ENCODE measurements at regions not wholly inside any gene's neighbourhood (a gene's known extent, or its start where the extent isn't known, plus 50 kb on each side); places are given as distances from the start of the nearest gene placed in this dataset.
"Not testable (repeated sequence)": the region's sequence is repeated elsewhere in the genome, so short reads cannot be mapped to it uniquely, and the experiment has no call there.

GRCh38 chr3:145313751-145314150, 847.2 kb downstream of the PLOD2 start:
- Histone ChIP-seq H3K36me3 (ENCODE audit: control insufficient read depth, insufficient read depth, low read length) (no peaks in the 10 kb centered on the region), H3K27me3 (ENCODE audit: control insufficient read depth, insufficient read depth, low read length) (no peaks in the 10 kb centered on the region), H3K27ac (ENCODE audit: low read depth, low read length) (no peak overlapping the region), H3K4me3 (ENCODE audit: low read length) (no peak overlapping the region), H3K9ac (ENCODE audit: low read length) (no peak overlapping the region), H3K4me1 (ENCODE audit: control insufficient read depth, insufficient read depth, low read length) (no peaks in the 10 kb centered on the region)

GRCh38 chr3:145316253-145316652, 844.7 kb downstream of the PLOD2 start:
- H3K9ac ChIP-seq (ENCODE audit: low read length); H3K27me3 ChIP-seq (ENCODE audit: control insufficient read depth, insufficient read depth, low read length); H3K4me3 ChIP-seq (ENCODE audit: low read length); H3K4me1 ChIP-seq (ENCODE audit: control insufficient read depth, insufficient read depth, low read length); H3K36me3 ChIP-seq (ENCODE audit: control insufficient read depth, insufficient read depth, low read length); H3K27ac ChIP-seq (ENCODE audit: low read depth, low read length): not testable (repeated sequence)

- no peaks in the 10 kb centered on the region for H3K27me3 ChIP-seq (ENCODE audit: control insufficient read depth, insufficient read depth, low read length)
- no peak overlapping the region for H3K9ac ChIP-seq (ENCODE audit: low read length)
- no peaks in the 10 kb centered on the region for H3K4me1 ChIP-seq (ENCODE audit: control insufficient read depth, insufficient read depth, low read length)
- no peak overlapping the region for H3K27ac ChIP-seq (ENCODE audit: low read depth, low read length)
- H3K36me3 ChIP-seq (ENCODE audit: control insufficient read depth, insufficient read depth, low read length) = no peaks in the 10 kb centered on the region
- H3K4me3 ChIP-seq (ENCODE audit: low read length) = no peak overlapping the region
Observed at GRCh38 chr3:145326666-145327065, 834.3 kb downstream of the PLOD2 start.

GRCh38 chr3:145333427-145333826, 827.6 kb downstream of the PLOD2 start:
- not testable (repeated sequence) for H3K9ac ChIP-seq (ENCODE audit: low read length); H3K36me3 ChIP-seq (ENCODE audit: control insufficient read depth, insufficient read depth, low read length); H3K4me1 ChIP-seq (ENCODE audit: control insufficient read depth, insufficient read depth, low read length)

GRCh38 chr3:145333931-145334330, 827.1 kb downstream of the PLOD2 start:
- no peaks in the 10 kb centered on the region for H3K36me3 ChIP-seq (ENCODE audit: control insufficient read depth, insufficient read depth, low read length)
- H3K4me1 ChIP-seq (ENCODE audit: control insufficient read depth, insufficient read depth, low read length) = no peaks in the 10 kb centered on the region
- no peak overlapping the region for H3K4me3 ChIP-seq (ENCODE audit: low read length)
- H3K9ac ChIP-seq (ENCODE audit: low read length) = no peak overlapping the region
- H3K27ac ChIP-seq (ENCODE audit: low read depth, low read length) = no peak overlapping the region
- no peaks in the 10 kb centered on the region for H3K27me3 ChIP-seq (ENCODE audit: control insufficient read depth, insufficient read depth, low read length)

More at GRCh38 chr3:145333427-145333826, 827.6 kb downstream of the PLOD2 start:
- not testable (repeated sequence) for H3K27me3 ChIP-seq (ENCODE audit: control insufficient read depth, insufficient read depth, low read length); H3K4me3 ChIP-seq (ENCODE audit: low read length); H3K27ac ChIP-seq (ENCODE audit: low read depth, low read length)

- Histone ChIP-seq H3K4me3 (ENCODE audit: low read length) (no peak overlapping the region), H3K36me3 (ENCODE audit: control insufficient read depth, insufficient read depth, low read length) (no peaks in the 10 kb centered on the region), H3K9ac (ENCODE audit: low read length) (no peak overlapping the region), H3K27ac (ENCODE audit: low read depth, low read length) (no peak overlapping the region), H3K27me3 (ENCODE audit: control insufficient read depth, insufficient read depth, low read length) (no peaks in the 10 kb centered on the region), H3K4me1 (ENCODE audit: control insufficient read depth, insufficient read depth, low read length) (no peaks in the 10 kb centered on the region)
Observed at GRCh38 chr3:145355206-145355605, 805.8 kb downstream of the PLOD2 start.

GRCh38 chr3:145357453-145357852, 803.5 kb downstream of the PLOD2 start:
- no peaks in the 10 kb centered on the region for H3K27me3 ChIP-seq (ENCODE audit: control insufficient read depth, insufficient read depth, low read length)
- H3K4me3 ChIP-seq (ENCODE audit: low read length) = no peak overlapping the region
- no peak overlapping the region for H3K27ac ChIP-seq (ENCODE audit: low read depth, low read length)
- no peaks in the 10 kb centered on the region for H3K4me1 ChIP-seq (ENCODE audit: control insufficient read depth, insufficient read depth, low read length)
- no peaks in the 10 kb centered on the region for H3K36me3 ChIP-seq (ENCODE audit: control insufficient read depth, insufficient read depth, low read length)
- H3K9ac ChIP-seq (ENCODE audit: low read length) = no peak overlapping the region

- no peak overlapping the region for H3K4me3 ChIP-seq (ENCODE audit: low read length)
- H3K4me1 ChIP-seq (ENCODE audit: control insufficient read depth, insufficient read depth, low read length) = no peaks in the 10 kb centered on the region
- H3K27ac ChIP-seq (ENCODE audit: low read depth, low read length) = no peak overlapping the region
- no peak overlapping the region for H3K9ac ChIP-seq (ENCODE audit: low read length)
- H3K36me3 ChIP-seq (ENCODE audit: control insufficient read depth, insufficient read depth, low read length) = no peaks in the 10 kb centered on the region
- no peaks in the 10 kb centered on the region for H3K27me3 ChIP-seq (ENCODE audit: control insufficient read depth, insufficient read depth, low read length)
Observed at GRCh38 chr3:145359040-145359439, 801.9 kb downstream of the PLOD2 start.

GRCh38 chr3:145368748-145369147, 792.2 kb downstream of the PLOD2 start:
- no peak overlapping the region for H3K27ac ChIP-seq (ENCODE audit: low read depth, low read length)
- H3K27me3 ChIP-seq (ENCODE audit: control insufficient read depth, insufficient read depth, low read length) = no peaks in the 10 kb centered on the region
- H3K9ac ChIP-seq (ENCODE audit: low read length) = no peak overlapping the region
- H3K36me3 ChIP-seq (ENCODE audit: control insufficient read depth, insufficient read depth, low read length) = no peaks in the 10 kb centered on the region
- no peaks in the 10 kb centered on the region for H3K4me1 ChIP-seq (ENCODE audit: control insufficient read depth, insufficient read depth, low read length)
- no peak overlapping the region for H3K4me3 ChIP-seq (ENCODE audit: low read length)

GRCh38 chr3:145370870-145371269, 790.1 kb downstream of the PLOD2 start:
- H3K27ac ChIP-seq (ENCODE audit: low read depth, low read length) = no peak overlapping the region
- H3K36me3 ChIP-seq (ENCODE audit: control insufficient read depth, insufficient read depth, low read length) = no peaks in the 10 kb centered on the region
- H3K4me1 ChIP-seq (ENCODE audit: control insufficient read depth, insufficient read depth, low read length) = no peaks in the 10 kb centered on the region
- H3K27me3 ChIP-seq (ENCODE audit: control insufficient read depth, insufficient read depth, low read length) = no peaks in the 10 kb centered on the region
- no peak overlapping the region for H3K4me3 ChIP-seq (ENCODE audit: low read length)
- no peak overlapping the region for H3K9ac ChIP-seq (ENCODE audit: low read length)

GRCh38 chr3:145377301-145377700, 783.7 kb downstream of the PLOD2 start:
- no peak overlapping the region for H3K9ac ChIP-seq (ENCODE audit: low read length)
- no peaks in the 10 kb centered on the region for H3K4me1 ChIP-seq (ENCODE audit: control insufficient read depth, insufficient read depth, low read length)
- H3K36me3 ChIP-seq (ENCODE audit: control insufficient read depth, insufficient read depth, low read length) = no peaks in the 10 kb centered on the region
- no peaks in the 10 kb centered on the region for H3K27me3 ChIP-seq (ENCODE audit: control insufficient read depth, insufficient read depth, low read length)
- H3K27ac ChIP-seq (ENCODE audit: low read depth, low read length) = no peak overlapping the region
- H3K4me3 ChIP-seq (ENCODE audit: low read length) = no peak overlapping the region

- Histone ChIP-seq H3K27me3 (ENCODE audit: control insufficient read depth, insufficient read depth, low read length) (no peaks in the 10 kb centered on the region), H3K9ac (ENCODE audit: low read length) (no peak overlapping the region), H3K4me3 (ENCODE audit: low read length) (no peak overlapping the region), H3K27ac (ENCODE audit: low read depth, low read length) (no peak overlapping the region), H3K4me1 (ENCODE audit: control insufficient read depth, insufficient read depth, low read length) (peaks cover 3% of the 10 kb centered on the region), H3K36me3 (ENCODE audit: control insufficient read depth, insufficient read depth, low read length) (no peaks in the 10 kb centered on the region)
Observed at GRCh38 chr3:145383416-145383815, 777.6 kb downstream of the PLOD2 start.

- Histone ChIP-seq H3K9ac (ENCODE audit: low read length) (no peak overlapping the region), H3K4me3 (ENCODE audit: low read length) (no peak overlapping the region), H3K27me3 (ENCODE audit: control insufficient read depth, insufficient read depth, low read length) (no peaks in the 10 kb centered on the region)
Observed at GRCh38 chr3:145384307-145384706, 776.7 kb downstream of the PLOD2 start.

More at GRCh38 chr3:145384307-145384706, 776.7 kb downstream of the PLOD2 start:
- Histone ChIP-seq H3K27ac (ENCODE audit: low read depth, low read length) (no peak overlapping the region), H3K36me3 (ENCODE audit: control insufficient read depth, insufficient read depth, low read length) (no peaks in the 10 kb centered on the region), H3K4me1 (ENCODE audit: control insufficient read depth, insufficient read depth, low read length) (peaks cover 3% of the 10 kb centered on the region)
